HCT116 (cell line): ENCODE measurements at regions not wholly inside any gene's neighbourhood (a gene's known extent, or its start where the extent isn't known, plus 50 kb on each side); places are given as distances from the start of the nearest gene placed in this dataset.

Source experiments
- ATAC-seq: fragments of 200-7000 bp; cut with Tn5 transposase; 2 replicates; pipeline ENCODE4 v1.9.1; 2020; ENCODE audit warnings: mild to moderate bottlenecking, moderate library complexity
- BruUV-seq: library from RNA; stranded (reverse); fragments of 400-500 nt; replicated peaks from 2 replicates; lab custom pipeline; 2021; lab: Mats Ljungman, UMichigan
- CTCF ChIA-PET: fragments of 300-600 bp; sonication (Branson Sonifier 250); formaldehyde crosslinking; loops from one replicate; lab custom pipeline; 2021; ENCODE audit warnings: antibody characterized with exemption; lab: Charles Lee
- POLR2A ChIA-PET: fragments of 300-600, 350-600 bp; sonication (Branson Sonifier 250); formaldehyde crosslinking; loops from one replicate; lab custom pipeline; 2021; ENCODE audit warnings: antibody characterized with exemption; lab: Charles Lee
- RAD21 ChIA-PET, 2 experiments: fragments of 300-600 bp; sonication (Branson Sonifier 250); formaldehyde crosslinking; loops; one replicate each; lab custom pipeline; 2023; ENCODE audit warnings: low total read pairs in 2 of 2; ENCODE audit not compliant: uncharacterized antibody in 2 of 2, unreplicated experiment in 2 of 2, low non-redundant PET in 1 of 2; lab: Charles Lee
- DNase-seq: peaks from one replicate; pipeline ENCODE4 v3.0.0-alpha.2; 2010; ENCODE audit warnings: low read depth, low spot score
- H2AFZ ChIP-seq: fragments of 200-600 bp; shearing (Covaris generic), sonication (generic); 2 replicates; pipeline ENCODE4 v1.6.1; 2017; ENCODE audit warnings: low read depth, mixed run types, mixed read lengths, antibody characterized with exemption, low read length; ENCODE audit not compliant: poor library complexity, severe bottlenecking
- H3K27ac ChIP-seq: 2 replicates; pipeline ENCODE4 v1.5.1; 2012; ENCODE audit warnings: low read depth, low read length
- H3K27me3 ChIP-seq: fragments of 200-600 bp; sonication (generic); 2 replicates; pipeline ENCODE4 v1.6.1; 2016; ENCODE audit warnings: mixed run types, low read length, mixed read lengths; ENCODE audit not compliant: insufficient read depth
- H3K36me3 ChIP-seq, 2 experiments: fragments of 200-500 bp in 1 of 2; fragments of 200-600 bp in 1 of 2; sonication (Bioruptor generic) in 1 of 2; sonication (generic) in 1 of 2; 2 replicates each; pipeline versions ENCODE4 v1.5.1 to v1.6.1; 2014 to 2016; ENCODE audit warnings: low read length in 2 of 2, inconsistent platforms in 1 of 2, mixed read lengths in 1 of 2, mixed run types in 1 of 2; ENCODE audit not compliant: insufficient read depth in 2 of 2, control insufficient read depth in 1 of 2
- H3K4me1 ChIP-seq, 2 experiments: fragments of 200-600 bp in 1 of 2; sonication (generic) in 1 of 2; 2 replicates each; pipeline versions ENCODE4 v1.5.1 to v1.6.1; 2012 to 2017; ENCODE audit warnings: low read length in 2 of 2, inconsistent platforms in 1 of 2, mild to moderate bottlenecking in 1 of 2, mixed read lengths in 1 of 2, mixed run types in 1 of 2, moderate library complexity in 1 of 2; ENCODE audit not compliant: insufficient read depth in 2 of 2, control insufficient read depth in 1 of 2
- H3K4me2 ChIP-seq: fragments of 200-600 bp; sonication (generic); 2 replicates; pipeline ENCODE4 v1.6.1; 2017; ENCODE audit warnings: mixed run types, low read length, mixed read lengths
- H3K4me3 ChIP-seq, 2 experiments: fragments of 200-600 bp in 1 of 2; sonication (generic) in 1 of 2; replicated peaks in 1 of 2; 2 replicates each; pipeline ENCODE4 v1.5.1; 2011 to 2016; ENCODE audit warnings: low read length in 2 of 2, control low read depth in 1 of 2, low read depth in 1 of 2, mild to moderate bottlenecking in 1 of 2, mixed read lengths in 1 of 2, mixed run types in 1 of 2
- H3K79me2 ChIP-seq: fragments of 200-600 bp; sonication (generic); 2 replicates; pipeline ENCODE4 v1.6.1; 2017; ENCODE audit warnings: mild to moderate bottlenecking, mixed run types, low read length, moderate library complexity, mixed read lengths; ENCODE audit not compliant: insufficient read depth
- H3K9ac ChIP-seq: fragments of 200-600 bp; sonication (generic); 2 replicates; pipeline ENCODE4 v1.6.1; 2016; ENCODE audit warnings: low read length, mixed read lengths
- H3K9me2 ChIP-seq: fragments of 200-600 bp; sonication (generic), shearing (Covaris generic); 2 replicates; pipeline ENCODE4 v1.6.1; 2017; ENCODE audit warnings: mixed run types, mild to moderate bottlenecking, moderate library complexity; ENCODE audit not compliant: insufficient read depth
- H3K9me3 ChIP-seq, 2 experiments: fragments of 200-500 bp in 1 of 2; fragments of 200-600 bp in 1 of 2; sonication (Bioruptor generic) in 1 of 2; sonication (generic) in 1 of 2; 2 replicates each; pipeline ENCODE4 v1.6.1; 2014 to 2017; ENCODE audit warnings: low read length in 2 of 2, mixed read lengths in 2 of 2, inconsistent platforms in 1 of 2, low read depth in 1 of 2, mild to moderate bottlenecking in 1 of 2, mixed run types in 1 of 2, moderate library complexity in 1 of 2; ENCODE audit not compliant: control insufficient read depth in 1 of 2, insufficient read depth in 1 of 2
- H4K20me1 ChIP-seq: fragments of 200-600 bp; sonication (generic), shearing (Covaris generic); 2 replicates; pipeline ENCODE4 v1.6.1; 2017; ENCODE audit warnings: mixed run types, mild to moderate bottlenecking, moderate library complexity; ENCODE audit not compliant: insufficient read depth
- ATF3 ChIP-seq: IDR thresholded peaks from 2 replicates; pipeline ENCODE4 v1.6.1; 2012
- CBX3 ChIP-seq: IDR thresholded peaks from 2 replicates; pipeline ENCODE4 v1.6.1; 2012; ENCODE audit warnings: low read depth
- EGR1 ChIP-seq: IDR thresholded peaks from 2 replicates; pipeline ENCODE4 v1.6.1; 2012; ENCODE audit warnings: low read depth
- ELF1 ChIP-seq: IDR thresholded peaks from 2 replicates; pipeline ENCODE4 v1.6.1; 2012; ENCODE audit warnings: low read depth, borderline replicate concordance
- EZH2 ChIP-seq: fragments of 200-600 bp; sonication (generic); IDR thresholded peaks from 2 replicates; pipeline ENCODE4 v1.6.1; 2017; ENCODE audit warnings: antibody characterized with exemption, mixed run types
- EZH2phosphoT487 ChIP-seq: fragments of 200-600 bp; IDR thresholded peaks from 2 replicates; pipeline ENCODE4 v1.6.1; 2018; ENCODE audit warnings: antibody characterized with exemption, borderline replicate concordance
- FOSL1 ChIP-seq: IDR thresholded peaks from 2 replicates; pipeline ENCODE4 v1.6.1; 2012; ENCODE audit warnings: low read depth
- JUND ChIP-seq: IDR thresholded peaks from 2 replicates; pipeline ENCODE4 v1.6.1; 2012
- POLR2A ChIP-seq: IDR thresholded peaks from 2 replicates; pipeline ENCODE4 v1.7.0; 2011; ENCODE audit warnings: borderline replicate concordance; ENCODE audit not compliant: insufficient read depth, insufficient read length; ENCODE audit errors: extremely low read depth
- REST ChIP-seq: IDR thresholded peaks from 2 replicates; pipeline ENCODE4 v1.6.1; 2012; ENCODE audit warnings: low read depth
- SIN3A ChIP-seq: IDR thresholded peaks from 2 replicates; pipeline ENCODE4 v1.6.1; 2012; ENCODE audit warnings: low read depth
- SRF ChIP-seq: IDR thresholded peaks from 2 replicates; pipeline ENCODE4 v1.6.1; 2012; ENCODE audit warnings: low read depth
- TCF7L2 ChIP-seq: IDR thresholded peaks from 2 replicates; pipeline ENCODE4 v1.7.0; 2011; ENCODE audit warnings: borderline replicate concordance, inconsistent platforms; ENCODE audit not compliant: insufficient read depth, insufficient read length; ENCODE audit errors: extremely low read depth
- YY1 ChIP-seq: IDR thresholded peaks from 2 replicates; pipeline ENCODE4 v1.6.1; 2011; ENCODE audit warnings: low read length, low read depth, moderate library complexity, mild to moderate bottlenecking; ENCODE audit not compliant: insufficient replicate concordance; ENCODE audit errors: extremely low read depth
- ZFX ChIP-seq: fragments of 450-650 bp; IDR thresholded peaks from 2 replicates; pipeline ENCODE4 v1.6.1; 2017
- ZNF274 ChIP-seq: fragments of 200-500 bp; sonication (Bioruptor generic); IDR thresholded peaks from 2 replicates; pipeline ENCODE4 v1.6.1; 2014; ENCODE audit warnings: mild to moderate bottlenecking, low read depth, low read length, inconsistent platforms
- intact Hi-C: fragments of 100-400 bp; cut with micrococcal nuclease; formaldehyde crosslinking; loops from 2 replicates; pipeline ENCODE4 v1.10.0; 2022
- TF ChIP-seq, protein P1 (sequence below): IDR thresholded peaks from 2 replicates; pipeline ENCODE4 v1.6.1; 2012
- TF ChIP-seq, protein P2 (sequence below): IDR thresholded peaks from 2 replicates; pipeline ENCODE4 v1.6.1; 2011; ENCODE audit warnings: mild to moderate bottlenecking, low read length, moderate library complexity; ENCODE audit not compliant: insufficient replicate concordance; ENCODE audit errors: extremely low read depth
- TF ChIP-seq, protein P3 (sequence below), 3 experiments: fragments of 200-600 bp in 1 of 3; sonication (generic) in 1 of 3; IDR thresholded peaks in 2 of 3; conservative IDR thresholded peaks in 1 of 3; 2 replicates each; pipeline ENCODE4 v1.5.1; 2012 to 2017; ENCODE audit warnings: low read depth in 2 of 3, low read length in 2 of 3, antibody characterized with exemption in 1 of 3, borderline replicate concordance in 1 of 3, control low read depth in 1 of 3, mild to moderate bottlenecking in 1 of 3, mixed read lengths in 1 of 3, mixed run types in 1 of 3, moderate library complexity in 1 of 3; ENCODE audit not compliant: insufficient read depth in 1 of 3

DNA sequence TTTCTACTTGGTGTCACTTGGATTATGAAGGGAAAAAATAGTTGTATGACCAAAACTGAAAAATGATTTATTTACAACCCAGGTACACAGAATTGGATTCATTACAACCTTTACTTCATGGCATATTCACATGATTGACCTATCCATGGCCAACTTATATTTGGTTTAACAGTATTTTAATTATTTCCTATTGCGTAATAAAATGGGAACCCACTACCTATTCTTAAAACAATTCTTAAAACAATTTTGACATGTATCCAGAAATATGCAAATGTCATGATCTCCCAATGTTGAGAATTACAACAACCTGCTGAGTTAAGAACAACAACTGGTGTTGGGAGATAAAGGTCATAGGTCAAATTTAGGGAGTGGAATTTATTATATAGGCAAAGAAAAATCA, 54.8 kb upstream of the DDX53 start:
- Histone ChIP-seq H3K4me1 (no peaks in the 10 kb centered on the region), H4K20me1 (no peaks in the 10 kb centered on the region), H3K36me3 (no peaks in the 10 kb centered on the region), H2AFZ (no peak overlapping the region), H3K79me2 (no peaks in the 10 kb centered on the region), H3K27ac (no peak overlapping the region), H3K9me3 (no peaks in the 10 kb centered on the region), H3K9ac (no peak overlapping the region), H3K4me2 (no peak overlapping the region), H3K4me3 (no peak overlapping the region), H3K9me2 (no peaks in the 10 kb centered on the region), H3K27me3 (no peaks in the 10 kb centered on the region)
- no peak for TF ChIP-seq POLR2A
- TF ChIP-seq TCF7L2: no peak
- no peak for TF ChIP-seq SRF
- TF ChIP-seq ZNF274: no peak
- no peak for TF ChIP-seq ZFX
- no peak for TF ChIP-seq EZH2
- TF ChIP-seq SIN3A: no peak
- no peak for TF ChIP-seq ATF3
- TF ChIP-seq CBX3: no peak
- TF ChIP-seq REST: no peak
- TF ChIP-seq EZH2phosphoT487: no peak
- TF ChIP-seq, protein P1, sequence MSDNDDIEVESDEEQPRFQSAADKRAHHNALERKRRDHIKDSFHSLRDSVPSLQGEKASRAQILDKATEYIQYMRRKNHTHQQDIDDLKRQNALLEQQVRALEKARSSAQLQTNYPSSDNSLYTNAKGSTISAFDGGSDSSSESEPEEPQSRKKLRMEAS: no peak
- no peak for TF ChIP-seq JUND
- TF ChIP-seq, protein P2, sequence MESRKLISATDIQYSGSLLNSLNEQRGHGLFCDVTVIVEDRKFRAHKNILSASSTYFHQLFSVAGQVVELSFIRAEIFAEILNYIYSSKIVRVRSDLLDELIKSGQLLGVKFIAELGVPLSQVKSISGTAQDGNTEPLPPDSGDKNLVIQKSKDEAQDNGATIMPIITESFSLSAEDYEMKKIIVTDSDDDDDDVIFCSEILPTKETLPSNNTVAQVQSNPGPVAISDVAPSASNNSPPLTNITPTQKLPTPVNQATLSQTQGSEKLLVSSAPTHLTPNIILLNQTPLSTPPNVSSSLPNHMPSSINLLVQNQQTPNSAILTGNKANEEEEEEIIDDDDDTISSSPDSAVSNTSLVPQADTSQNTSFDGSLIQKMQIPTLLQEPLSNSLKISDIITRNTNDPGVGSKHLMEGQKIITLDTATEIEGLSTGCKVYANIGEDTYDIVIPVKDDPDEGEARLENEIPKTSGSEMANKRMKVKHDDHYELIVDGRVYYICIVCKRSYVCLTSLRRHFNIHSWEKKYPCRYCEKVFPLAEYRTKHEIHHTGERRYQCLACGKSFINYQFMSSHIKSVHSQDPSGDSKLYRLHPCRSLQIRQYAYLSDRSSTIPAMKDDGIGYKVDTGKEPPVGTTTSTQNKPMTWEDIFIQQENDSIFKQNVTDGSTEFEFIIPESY: no peak
- TF ChIP-seq, protein P3, sequence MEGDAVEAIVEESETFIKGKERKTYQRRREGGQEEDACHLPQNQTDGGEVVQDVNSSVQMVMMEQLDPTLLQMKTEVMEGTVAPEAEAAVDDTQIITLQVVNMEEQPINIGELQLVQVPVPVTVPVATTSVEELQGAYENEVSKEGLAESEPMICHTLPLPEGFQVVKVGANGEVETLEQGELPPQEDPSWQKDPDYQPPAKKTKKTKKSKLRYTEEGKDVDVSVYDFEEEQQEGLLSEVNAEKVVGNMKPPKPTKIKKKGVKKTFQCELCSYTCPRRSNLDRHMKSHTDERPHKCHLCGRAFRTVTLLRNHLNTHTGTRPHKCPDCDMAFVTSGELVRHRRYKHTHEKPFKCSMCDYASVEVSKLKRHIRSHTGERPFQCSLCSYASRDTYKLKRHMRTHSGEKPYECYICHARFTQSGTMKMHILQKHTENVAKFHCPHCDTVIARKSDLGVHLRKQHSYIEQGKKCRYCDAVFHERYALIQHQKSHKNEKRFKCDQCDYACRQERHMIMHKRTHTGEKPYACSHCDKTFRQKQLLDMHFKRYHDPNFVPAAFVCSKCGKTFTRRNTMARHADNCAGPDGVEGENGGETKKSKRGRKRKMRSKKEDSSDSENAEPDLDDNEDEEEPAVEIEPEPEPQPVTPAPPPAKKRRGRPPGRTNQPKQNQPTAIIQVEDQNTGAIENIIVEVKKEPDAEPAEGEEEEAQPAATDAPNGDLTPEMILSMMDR (IDR thresholded peaks at IDR 0.05 in 2 of 3, conservative IDR thresholded peaks at IDR 0.05 in 1 of 3; ENCODE audit: borderline replicate concordance in 1 of 3, insufficient read depth in 1 of 3, low read depth in 2 of 3, low read length in 2 of 3): no peak
- no peak for TF ChIP-seq EGR1
- no peak for TF ChIP-seq FOSL1
- TF ChIP-seq ELF1: no peak
- no peak for TF ChIP-seq YY1
- no peak for ATAC-seq
- DNase-seq: no peak
- intact Hi-C loops: no loop called here
- CTCF ChIA-PET: no interaction called here
- RAD21 ChIA-PET: no interaction called here
- POLR2A ChIA-PET: no interaction called here
- no TSS peak for BruUV-seq
